ENCODE measurements at regions not wholly inside any gene's neighbourhood (a gene's known extent, or its start where the extent isn't known, plus 50 kb on each side); places are given as distances from the start of the nearest gene placed in this dataset.

- TF ChIP-seq CTCF (IDR thresholded peaks at IDR 0.05) (no peak), POLR2A (IDR thresholded peaks at IDR 0.05) (no peak)
Measured at GRCh38 chr2:220078439-220078838, 451.0 kb downstream of the SLC4A3 start.
